NK-92 (cell line): ENCODE measurements at regions not wholly inside any gene's neighbourhood (a gene's known extent, or its start where the extent isn't known, plus 50 kb on each side); places are given as distances from the start of the nearest gene placed in this dataset.

Experiments used
- DNase-seq: peaks from one replicate; lab custom pipeline; 2025; ENCODE audit not compliant: unreplicated experiment; lab: John Stamatoyannopoulos, UW

DNA sequence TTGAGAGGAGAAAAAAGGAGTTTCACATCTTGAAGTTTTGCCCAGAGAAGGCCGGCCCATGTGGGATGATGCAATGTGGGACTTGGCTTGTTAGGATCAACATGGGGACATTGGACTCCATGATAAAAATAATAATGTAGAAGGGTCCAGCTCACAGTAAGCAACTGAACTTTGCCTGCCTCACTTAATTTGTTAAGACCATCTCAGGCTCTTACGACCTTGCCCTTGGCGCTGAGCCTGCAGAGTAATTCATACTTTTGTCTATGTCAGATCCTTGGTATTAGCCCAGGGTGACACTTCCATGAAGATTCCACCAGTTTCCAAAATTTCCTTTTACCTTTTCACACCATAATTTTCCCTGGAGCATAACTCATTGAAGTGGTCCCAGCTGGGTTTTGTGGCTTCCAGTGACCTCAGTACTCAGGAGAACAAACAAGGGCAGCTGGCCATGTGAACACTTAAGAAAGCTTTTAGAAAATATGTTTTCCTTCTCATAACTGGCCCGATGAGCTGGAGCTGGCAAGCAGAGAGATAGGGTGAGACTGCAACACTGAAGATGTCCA, 315.4 kb upstream of the RASGRP1 start:
- DNase-seq = no peak

- DNase-seq = no peak
Measured at GRCh38 chr15:38882221-38882620, 317.6 kb upstream of the RASGRP1 start.

- no peak for DNase-seq
Measured at GRCh38 chr15:38883987-38884386, 319.4 kb upstream of the RASGRP1 start.

DNA sequence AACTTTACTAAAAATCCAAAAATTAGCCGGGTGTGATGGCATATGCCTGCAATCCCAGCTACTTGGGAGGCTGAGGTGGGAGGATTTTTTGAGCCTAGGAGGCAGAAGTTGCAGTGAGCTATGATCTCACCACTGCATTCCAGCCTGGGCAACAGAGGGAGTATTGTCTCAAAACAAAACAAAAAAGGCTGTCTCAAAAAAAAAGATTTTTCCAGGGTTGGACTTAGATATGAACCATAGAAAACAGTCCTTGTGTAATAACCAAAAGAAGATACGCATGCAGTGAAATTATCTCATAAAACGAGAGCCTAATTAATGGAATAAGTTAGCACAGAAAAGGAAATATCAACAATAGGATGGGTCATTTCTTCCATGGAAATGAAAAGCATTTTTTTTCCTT, 320.4 kb upstream of the RASGRP1 start:
- DNase-seq = no peak

GRCh38 chr15:38885471-38885952, 320.9 kb upstream of the RASGRP1 start:
- no peak for DNase-seq

DNA sequence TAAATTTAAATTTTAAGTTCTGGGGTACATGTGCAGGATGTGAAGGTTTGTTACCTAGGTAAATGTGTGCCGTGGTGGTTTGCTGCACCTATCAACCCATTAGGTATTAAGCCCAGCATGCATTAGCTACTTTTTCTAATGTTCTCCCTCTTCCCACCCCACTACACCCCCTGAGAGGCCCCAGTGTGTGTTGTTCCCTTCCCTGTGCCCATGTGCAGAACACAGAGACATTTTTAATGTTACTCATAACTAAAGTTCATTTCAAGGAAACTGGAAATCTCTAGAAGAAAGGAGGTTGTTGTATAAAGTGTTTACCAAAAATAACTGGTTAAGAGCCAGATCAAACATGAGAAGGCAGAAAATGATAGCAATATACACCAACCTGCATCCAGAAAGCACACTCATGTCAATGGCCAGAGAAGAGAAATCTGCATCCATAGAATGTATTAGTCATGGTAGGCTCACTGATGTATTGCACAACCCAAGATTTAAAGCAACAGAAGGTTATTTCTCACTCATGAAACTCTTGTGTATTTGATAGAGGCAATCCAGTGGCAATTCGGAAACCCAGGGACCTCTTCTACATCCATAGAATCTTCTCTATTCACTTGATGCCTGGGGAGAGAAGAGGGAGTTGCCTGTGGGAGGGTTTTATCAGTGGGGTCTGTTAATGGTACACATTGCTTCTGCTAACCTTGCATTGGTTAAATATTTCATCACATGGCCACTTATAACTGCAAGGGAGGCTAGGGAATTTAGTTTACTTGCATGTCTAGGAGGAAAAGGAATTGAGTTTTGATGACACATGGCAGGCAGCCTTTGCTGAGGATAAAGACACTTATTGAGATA, 321.9 kb upstream of the RASGRP1 start:
- DNase-seq = no peak

DNA sequence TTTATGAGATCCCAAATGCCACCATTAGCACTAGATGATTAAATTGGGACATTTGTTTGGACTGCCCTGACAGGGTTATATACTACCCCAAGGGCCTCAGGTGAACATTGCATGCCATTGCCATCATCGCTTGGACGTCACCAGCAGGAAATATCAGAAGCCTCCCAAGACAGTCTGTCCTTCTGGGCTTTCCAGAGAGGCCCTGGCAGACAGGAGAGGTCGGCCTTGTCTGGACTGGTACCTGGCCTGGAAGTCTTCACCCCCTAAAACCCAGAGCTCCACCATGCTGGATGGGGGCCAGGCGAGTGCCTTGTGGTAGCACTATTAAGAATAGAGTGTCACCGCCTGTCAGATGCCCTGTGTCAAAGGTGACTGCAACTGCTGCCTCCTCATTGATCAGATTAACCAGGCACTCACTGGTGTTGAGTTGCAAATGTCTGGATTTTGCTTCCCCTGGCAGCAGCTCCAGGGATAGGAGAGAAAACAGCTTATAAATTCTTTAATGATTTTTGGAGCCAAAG, 324.1 kb upstream of the RASGRP1 start:
- DNase-seq = no peak

- DNase-seq = no peak
Measured at GRCh38 chr15:38890194-38890593, 325.6 kb upstream of the RASGRP1 start.

- DNase-seq = no peak
Measured at GRCh38 chr15:38893925-38894242, 329.3 kb upstream of the RASGRP1 start.

- DNase-seq = no peak
Measured at GRCh38 chr15:38894243-38894948, 329.8 kb upstream of the RASGRP1 start.

- DNase-seq = no peak
Measured at GRCh38 chr15:38895326-38896255, 331.0 kb upstream of the RASGRP1 start.

DNA sequence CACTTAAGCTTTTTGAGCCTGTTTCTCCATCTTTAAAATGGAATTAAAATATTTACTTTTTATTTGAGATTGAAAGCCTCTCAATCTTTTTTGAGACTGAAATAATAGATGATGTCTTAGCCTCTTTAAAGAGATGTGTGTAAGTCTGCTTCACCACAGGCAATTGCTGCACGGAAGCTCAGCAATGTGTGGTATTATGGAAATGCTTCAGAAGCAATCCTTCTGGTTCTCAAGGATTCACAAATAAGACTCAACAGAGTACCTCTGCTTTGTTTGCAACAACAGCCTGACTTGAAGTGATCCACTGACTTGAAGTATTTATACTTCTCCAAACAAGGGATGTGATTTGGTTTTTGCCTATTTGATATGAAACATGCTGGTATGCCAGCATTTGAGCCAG, 332.0 kb upstream of the RASGRP1 start:
- no peak for DNase-seq

- no peak for DNase-seq
Measured at GRCh38 chr15:38897551-38897950, 332.9 kb upstream of the RASGRP1 start.

DNA sequence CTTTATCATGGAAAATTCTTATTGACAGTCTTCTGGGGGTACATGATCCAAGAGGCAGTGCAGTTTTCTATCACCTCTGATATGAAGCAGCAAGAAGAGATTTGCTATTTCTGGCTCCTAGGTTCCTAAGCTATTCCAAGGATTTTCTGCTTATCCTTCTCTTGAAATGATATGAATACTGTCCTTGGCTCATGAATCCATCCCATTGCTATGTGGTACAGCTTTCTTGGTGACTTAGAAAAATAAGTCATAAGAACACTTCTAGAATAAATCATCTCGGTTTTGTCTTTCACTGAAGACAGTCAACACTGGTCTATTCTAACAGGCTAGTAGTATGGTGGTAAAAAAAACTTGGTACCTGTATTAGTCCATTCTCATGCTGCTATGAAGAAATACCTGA, 333.6 kb upstream of the RASGRP1 start:
- DNase-seq = no peak

- DNase-seq = no peak
Measured at GRCh38 chr15:38899300-38899699, 334.7 kb upstream of the RASGRP1 start.

GRCh38 chr15:38904298-38904697, 339.7 kb upstream of the RASGRP1 start:
- no peak for DNase-seq

- no peak for DNase-seq
Measured at GRCh38 chr15:38905632-38906031, 341.0 kb upstream of the RASGRP1 start.

DNA sequence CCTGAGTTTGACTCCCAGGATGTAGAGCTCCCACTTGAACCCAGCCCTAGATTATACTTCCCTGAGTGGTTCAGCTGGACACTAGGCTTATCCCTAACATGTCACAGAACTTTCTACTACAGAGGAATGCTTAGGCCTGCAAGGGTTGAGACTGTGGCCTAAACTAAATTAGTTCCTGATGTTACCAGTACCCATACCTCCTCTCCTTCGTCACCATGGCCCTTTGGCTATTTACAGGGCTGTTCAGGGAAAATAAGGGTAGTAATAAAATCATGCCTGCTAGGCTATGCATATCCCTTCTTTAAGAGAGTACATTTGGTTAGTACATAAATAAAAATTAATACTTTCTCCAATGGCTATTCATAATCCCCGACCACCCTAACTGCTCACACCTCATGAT, 356.4 kb upstream of the RASGRP1 start:
- no peak for DNase-seq

- no peak for DNase-seq
Measured at GRCh38 chr15:38921471-38921870, 356.9 kb upstream of the RASGRP1 start.

DNA sequence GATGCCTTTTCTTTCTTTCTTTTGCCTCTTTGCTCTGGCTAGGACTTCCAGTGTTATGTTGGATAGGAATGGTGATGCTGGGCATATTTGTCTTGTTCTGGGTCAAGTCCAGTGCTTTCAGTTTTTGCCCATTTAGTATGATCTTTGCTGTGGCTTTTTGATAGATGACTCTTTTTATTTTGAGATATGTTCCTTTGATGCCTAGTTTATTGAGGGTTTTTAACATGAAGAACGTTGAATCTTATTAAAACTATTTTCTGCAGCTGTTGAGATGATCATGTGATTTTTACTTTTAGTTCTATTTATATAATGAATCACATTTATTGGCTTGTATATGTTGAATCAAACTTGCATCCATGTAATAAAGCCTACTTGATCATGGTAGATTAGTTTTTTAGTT, 363.8 kb upstream of the RASGRP1 start:
- DNase-seq = no peak
